KBM-7 (cell line): ENCODE measurements at regions not wholly inside any gene's neighbourhood (a gene's known extent, or its start where the extent isn't known, plus 50 kb on each side); places are given as distances from the start of the nearest gene placed in this dataset.

ENCODE experiments used
- DNase-seq: peaks from one replicate; pipeline ENCODE4 v3.0.0-alpha.2; 2015
- in situ Hi-C: fragments of 300-500 bp; cut with MboI; formaldehyde crosslinking; loops from 2 replicates; pipeline ENCODE4 v1.14.3; 2020; ENCODE audit warnings: low sequenced_read_pairs, low pct_unique_long_range_greater_than_20kb, mixed read lengths

DNA sequence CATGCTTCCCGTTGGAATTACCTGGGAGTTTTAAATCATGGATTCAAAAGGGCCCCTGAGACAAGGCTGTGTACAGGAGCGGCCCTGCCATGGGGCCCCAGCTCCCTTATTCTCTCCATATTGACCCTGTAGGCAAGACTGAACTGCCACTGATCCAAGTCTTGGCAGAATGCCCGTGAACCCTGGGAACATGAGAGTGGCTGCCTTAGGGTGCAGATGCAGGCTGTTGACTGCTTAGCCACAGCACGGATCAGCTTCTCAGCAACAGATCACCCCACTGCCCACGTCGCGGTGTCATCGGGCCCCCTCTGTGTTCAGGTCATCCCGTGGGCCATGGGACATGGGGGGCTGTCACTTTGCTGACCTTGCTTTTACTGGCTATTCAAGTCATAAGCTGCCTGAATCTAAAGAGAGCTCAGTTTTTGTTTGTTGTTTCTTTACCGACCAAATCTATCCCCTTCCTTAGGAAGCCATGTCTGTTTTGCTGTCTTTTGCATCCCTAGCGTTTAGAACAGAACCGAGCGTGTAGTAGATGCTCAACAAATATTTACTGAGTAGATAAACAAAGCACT lies 83.4 kb downstream of the MATN1 start:
- in situ Hi-C loops: no loop called here
- DNase-seq: no peak

DNA sequence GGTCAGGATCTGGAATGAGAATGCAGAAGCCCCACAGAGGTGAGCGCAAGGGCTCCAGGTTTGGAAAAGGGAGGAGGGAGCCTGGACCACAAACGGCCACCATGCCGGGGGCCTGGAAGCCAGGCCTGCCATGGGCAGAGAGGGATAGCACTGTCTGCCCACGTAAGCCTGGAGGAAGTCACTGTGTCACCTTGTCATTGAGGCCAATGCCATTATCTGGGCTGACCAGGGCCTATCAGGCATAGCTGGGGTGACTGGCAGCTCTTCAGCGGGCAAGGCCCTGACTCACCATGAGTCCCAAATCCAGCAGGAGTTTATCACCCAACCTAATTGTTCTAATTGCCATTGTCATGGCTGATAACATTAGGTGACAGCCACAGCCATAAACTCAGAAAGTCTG lies 84.6 kb downstream of the MATN1 start:
- in situ Hi-C loops: no loop called here
- no peak for DNase-seq

DNA sequence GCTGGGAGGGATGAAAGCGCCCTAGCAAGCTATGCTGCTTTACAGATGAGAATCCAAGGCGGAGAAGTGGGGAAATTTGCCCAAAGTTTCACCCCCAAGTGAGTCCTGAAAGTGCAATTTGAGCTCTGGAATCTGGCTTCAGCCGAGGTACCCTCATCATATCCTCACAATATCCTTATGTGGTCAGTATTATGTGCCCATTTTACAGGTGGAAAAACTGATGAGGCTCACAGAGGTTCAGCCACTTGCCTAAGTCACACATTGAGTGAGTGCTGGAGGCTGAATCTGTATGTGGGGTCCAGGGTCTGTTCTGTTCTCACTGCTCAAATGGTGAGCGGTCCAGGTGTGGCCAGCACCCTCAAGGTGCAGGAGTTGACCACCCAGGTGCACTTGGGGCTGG lies 85.3 kb downstream of the MATN1 start:
- in situ Hi-C loops: no loop called here
- no peak for DNase-seq

DNA sequence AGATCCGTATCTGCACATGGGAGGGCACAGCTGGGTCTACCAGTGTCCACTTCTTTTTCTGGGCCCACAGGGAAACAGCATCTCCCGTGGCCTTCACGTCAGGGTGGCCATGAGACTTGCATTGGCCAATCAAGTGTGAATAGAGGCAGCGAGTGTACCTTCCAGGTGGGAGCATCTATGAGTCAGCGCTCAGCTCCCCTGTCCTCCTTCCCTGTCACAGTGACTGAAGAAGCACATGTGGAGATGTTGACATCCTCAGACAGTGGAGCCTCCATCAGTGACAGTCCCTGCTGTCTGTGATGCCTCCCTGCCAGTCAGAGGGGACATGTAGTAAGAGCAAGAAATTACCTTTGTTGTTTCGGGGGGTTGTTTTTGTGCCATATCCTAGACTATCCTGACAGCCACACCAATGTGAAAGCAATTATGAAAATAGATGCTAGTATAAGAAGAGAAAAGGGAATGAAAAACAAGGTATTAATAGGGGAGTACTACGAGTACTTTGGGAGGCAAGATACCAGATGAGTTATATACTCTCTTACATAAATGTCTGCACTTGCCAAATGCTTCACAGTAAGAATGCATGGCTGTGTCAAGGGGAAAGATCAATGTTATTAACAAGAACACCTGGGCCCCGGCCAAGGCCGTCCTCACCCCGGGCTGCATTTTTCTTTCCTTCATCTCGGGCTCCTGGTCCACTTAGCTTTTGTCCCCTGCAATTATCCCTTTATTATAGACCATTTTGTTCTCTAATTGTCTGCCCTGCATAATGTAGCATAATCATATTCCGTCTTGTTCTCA lies 86.0 kb downstream of the MATN1 start:
- in situ Hi-C loops: no loop called here
- DNase-seq: no peak

GRCh38 chr1:30636621-30637020 lies 86.8 kb downstream of the MATN1 start:
- in situ Hi-C loops: no loop called here
- DNase-seq: no peak

- in situ Hi-C loops: no loop called here
- DNase-seq: no peak
Measured at GRCh38 chr1:30635391-30635975, 87.9 kb downstream of the MATN1 start.

DNA sequence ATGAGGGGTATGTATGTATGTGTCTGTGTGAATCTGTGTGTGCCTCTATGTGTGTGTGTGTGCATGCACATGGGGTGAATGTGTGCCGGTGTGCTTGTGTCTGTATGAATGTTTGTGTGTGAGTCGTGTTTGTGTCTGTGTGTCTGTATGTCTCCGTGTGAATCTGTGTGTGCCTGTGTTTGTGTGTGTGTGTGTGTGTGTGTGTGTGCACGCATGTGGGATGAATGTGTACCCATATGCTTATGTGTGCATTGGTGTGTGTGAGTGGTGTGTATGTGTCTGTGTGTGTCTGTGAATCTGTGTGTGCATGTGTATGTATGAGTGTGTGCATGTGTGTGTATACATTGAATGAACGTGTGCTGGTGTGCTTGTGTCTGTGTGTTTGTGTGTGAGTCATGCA lies 88.9 kb downstream of the MATN1 start:
- DNase-seq: no peak
- in situ Hi-C loops: no loop called here

DNA sequence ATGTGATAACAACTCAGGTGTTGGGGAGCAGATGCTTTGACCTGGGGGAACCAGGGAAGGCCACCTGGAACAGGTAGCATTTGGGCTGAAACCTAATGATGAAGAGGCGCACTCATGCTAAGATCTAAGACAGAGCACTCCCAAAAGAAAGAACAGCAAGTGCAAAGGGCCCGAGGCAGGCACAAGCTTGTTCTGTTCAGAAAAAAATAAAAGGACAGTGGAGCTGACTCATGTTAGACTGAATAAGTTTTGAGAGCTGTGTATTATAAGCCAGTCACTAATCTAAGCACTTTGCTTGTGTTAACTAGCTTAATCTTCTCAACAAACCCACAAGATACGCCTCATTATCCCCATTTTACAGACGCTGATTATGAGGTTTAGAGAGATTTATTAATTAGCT lies 90.1 kb downstream of the MATN1 start:
- in situ Hi-C loops: no loop called here

DNA sequence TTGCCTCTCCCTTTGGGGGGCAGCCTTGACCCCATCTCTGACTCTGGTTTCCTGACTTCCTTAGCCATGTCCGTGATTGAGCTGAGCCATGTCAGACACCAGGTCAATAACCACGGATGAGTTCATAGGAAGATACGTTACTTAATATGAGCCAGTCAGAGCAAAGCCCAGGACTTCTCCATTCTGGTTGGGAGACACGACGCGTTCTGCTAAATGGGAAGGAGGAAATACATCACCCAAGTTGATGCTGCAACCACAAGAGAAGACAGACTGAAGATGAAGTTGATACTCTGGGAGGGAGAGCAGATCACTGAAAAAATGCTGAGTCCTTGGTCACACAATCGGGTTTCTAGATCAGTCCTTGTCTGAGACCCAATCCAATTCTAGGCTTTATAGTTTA lies 90.9 kb downstream of the MATN1 start:
- in situ Hi-C loops: no loop called here

More for the DNA sequence above, 90.1 kb downstream of the MATN1 start:
- DNase-seq: no peak

DNA sequence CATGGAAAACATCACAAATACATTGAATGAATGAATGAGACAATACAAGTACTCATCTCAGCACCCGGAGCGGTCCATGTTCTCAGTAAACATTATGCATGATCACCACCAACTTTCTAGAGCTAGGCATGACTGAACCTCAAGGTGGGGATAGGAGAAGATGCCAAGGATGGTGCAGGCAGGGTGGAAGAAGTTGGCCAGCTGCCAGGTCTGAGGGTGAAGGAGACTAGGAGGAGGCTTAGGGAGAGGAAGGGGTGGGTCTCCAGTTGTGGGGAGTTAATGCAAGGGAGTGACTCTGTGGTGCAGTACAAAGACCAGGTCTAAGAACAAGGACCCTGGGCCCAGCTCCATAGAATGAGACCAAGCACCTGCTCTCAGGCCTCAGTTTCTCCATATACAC lies 91.7 kb downstream of the MATN1 start:
- DNase-seq: no peak
- in situ Hi-C loops: no loop called here

More for the DNA sequence above, 90.9 kb downstream of the MATN1 start:
- no peak for DNase-seq

DNA sequence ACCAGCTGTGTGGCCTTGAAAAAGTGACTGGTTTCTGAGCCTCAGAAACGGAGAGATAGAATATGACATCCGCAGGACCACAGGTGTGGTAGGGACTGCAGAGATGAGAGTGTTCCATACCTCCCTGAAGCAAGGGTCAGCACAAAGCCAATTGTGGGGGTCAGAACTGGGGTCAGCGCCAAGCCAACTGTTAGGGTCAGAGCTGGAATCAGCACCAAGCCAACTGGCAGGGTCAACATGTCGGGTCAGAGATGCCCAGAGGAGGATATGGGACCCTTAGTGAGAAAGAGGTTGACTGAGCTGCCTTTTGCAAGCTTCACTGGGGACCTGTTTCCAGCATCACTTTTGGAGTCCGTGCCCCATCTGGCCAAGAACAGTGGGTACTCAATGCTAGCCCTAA lies 93.9 kb downstream of the MATN1 start:
- DNase-seq: no peak
- in situ Hi-C loops: no loop called here

GRCh38 chr1:30627994-30628393 lies 95.4 kb downstream of the MATN1 start:
- in situ Hi-C loops: no loop called here
- no peak for DNase-seq

DNA sequence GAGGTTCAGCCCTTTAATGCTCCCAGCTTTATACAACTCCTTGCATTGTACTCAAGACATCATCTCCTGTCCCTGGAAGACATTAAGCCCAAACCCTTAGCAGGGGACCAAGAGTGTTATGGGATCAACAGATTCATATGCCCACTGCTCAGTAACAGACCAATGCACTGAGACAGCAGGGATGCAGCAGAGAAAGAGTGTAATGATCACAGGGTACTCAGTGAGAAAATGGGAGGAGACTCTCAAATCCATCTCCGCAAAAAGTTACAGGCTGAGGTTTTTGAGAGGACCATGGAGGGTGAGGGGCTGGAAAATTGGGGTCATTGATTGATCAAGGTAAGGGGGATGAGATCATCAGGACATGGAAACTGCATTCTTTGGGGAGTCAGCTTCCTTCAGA lies 96.2 kb downstream of the MATN1 start:
- in situ Hi-C loops: no loop called here
- no peak for DNase-seq

GRCh38 chr1:30623431-30623830 lies 100.0 kb downstream of the MATN1 start:
- DNase-seq: no peak
- in situ Hi-C loops: no loop called here

DNA sequence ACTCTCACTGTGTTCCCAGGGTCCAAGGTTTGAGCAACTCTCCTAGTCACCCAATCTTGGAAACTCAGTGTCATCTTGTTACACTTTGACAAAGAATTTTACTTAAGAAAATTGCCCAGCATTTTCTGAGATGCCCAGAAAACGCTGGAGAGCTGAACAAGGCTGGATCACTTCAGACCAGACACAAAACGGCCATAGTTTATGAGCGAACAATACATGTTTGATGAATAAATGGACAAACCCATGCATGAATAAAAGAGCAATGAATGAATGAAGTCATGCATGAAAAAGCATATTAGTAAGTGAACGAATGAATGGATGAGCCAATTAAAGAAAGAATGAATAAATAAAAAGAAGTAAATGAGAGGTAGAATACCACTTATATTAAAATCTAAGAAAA lies 103.8 kb downstream of the MATN1 start:
- in situ Hi-C loops: no loop called here
- DNase-seq: no peak

GRCh38 chr1:30618335-30618747 lies 105.0 kb downstream of the MATN1 start:
- DNase-seq: no peak

DNA sequence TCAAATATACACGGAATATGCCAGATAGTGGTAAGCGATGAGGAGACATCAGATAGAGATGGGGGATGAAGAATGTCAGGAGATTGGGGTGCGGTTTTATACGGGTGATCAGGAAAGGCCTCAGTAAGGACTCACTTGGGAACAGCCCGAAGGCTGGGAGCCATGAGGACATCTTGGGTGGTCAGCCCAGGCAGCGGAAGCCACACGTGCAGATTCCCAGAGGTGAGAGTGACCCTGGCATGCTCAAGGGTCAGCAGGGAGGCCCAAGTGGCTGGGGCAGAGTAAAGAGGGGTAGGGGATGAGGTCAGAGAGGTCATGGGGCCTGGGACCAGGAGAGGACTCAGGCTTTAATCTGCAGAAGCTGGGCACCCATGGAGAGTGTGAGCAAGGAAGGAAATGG lies 106.6 kb downstream of the MATN1 start:
- no peak for DNase-seq
- in situ Hi-C loops: no loop called here

More at GRCh38 chr1:30618335-30618747, 105.0 kb downstream of the MATN1 start:
- in situ Hi-C loops: no loop called here

DNA sequence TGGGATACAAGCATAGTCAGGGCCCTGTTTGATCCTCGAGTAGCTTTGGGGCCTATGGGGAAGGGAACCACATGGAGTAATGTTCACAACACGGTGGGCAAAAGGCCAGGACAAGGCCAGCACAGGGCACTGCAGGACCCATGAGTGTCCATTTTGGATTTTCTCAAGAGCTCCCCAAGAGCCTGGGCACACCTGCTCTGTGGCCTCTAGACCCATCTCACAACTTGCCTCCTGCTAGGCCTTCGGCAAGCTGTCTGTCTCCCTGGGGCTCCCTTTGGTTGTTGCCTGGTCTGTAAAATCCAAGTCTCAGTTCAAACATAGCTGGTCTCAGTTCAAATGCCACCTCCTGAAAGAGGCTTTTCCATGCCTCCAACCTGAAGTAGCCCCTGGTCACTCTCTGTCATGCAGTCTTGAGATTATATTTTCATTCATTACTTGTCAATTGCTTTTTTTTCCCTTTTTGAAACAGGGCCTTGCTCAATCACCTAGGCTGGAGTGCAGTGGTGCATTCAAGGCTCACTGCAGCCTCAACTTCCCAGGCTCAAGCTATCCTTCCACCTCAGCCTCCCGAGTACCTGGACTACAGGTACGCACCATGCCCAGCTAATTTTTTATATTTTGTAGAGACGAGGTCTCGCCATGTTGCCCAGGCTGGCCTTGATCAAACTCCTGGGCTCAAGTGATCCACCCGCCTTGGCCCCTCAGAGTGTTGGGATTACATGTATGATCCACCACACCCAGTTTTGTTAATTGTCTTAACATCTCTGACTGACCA lies 107.4 kb downstream of the MATN1 start:
- in situ Hi-C loops: no loop called here
- DNase-seq: no peak

- in situ Hi-C loops: no loop called here
- no peak for DNase-seq
Measured at GRCh38 chr1:30615076-30615795, 108.1 kb downstream of the MATN1 start.
